LNCAP (cell line): ENCODE measurements at regions not wholly inside any gene's neighbourhood (a gene's known extent, or its start where the extent isn't known, plus 50 kb on each side); places are given as distances from the start of the nearest gene placed in this dataset.

Source experiments
- TF ChIP-seq, protein P1 (sequence below): fragments of 450-650 bp; IDR thresholded peaks from 2 replicates; pipeline ENCODE4 v1.5.1; 2017; ENCODE audit warnings: mild to moderate bottlenecking

DNA sequence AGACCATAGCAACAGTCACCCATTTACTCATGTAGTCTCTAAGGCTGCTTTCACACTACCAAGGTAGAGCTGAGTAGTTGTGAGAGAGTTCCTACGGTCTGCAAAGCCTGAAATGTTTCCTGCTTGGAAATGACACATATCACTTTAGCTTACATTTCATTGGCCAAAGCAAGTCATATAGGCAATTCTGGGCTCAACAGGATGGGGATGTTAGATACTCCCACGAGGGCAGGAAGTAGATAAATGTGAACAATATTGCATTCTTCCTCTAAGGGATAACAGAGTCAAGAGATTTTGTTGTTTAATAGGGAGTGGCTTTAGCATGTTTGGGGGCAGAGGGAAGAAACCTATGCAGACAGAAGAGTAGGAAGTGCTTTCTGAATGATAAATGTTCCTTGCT, 355.6 kb upstream of the THRB start:
- TF ChIP-seq, protein P1, sequence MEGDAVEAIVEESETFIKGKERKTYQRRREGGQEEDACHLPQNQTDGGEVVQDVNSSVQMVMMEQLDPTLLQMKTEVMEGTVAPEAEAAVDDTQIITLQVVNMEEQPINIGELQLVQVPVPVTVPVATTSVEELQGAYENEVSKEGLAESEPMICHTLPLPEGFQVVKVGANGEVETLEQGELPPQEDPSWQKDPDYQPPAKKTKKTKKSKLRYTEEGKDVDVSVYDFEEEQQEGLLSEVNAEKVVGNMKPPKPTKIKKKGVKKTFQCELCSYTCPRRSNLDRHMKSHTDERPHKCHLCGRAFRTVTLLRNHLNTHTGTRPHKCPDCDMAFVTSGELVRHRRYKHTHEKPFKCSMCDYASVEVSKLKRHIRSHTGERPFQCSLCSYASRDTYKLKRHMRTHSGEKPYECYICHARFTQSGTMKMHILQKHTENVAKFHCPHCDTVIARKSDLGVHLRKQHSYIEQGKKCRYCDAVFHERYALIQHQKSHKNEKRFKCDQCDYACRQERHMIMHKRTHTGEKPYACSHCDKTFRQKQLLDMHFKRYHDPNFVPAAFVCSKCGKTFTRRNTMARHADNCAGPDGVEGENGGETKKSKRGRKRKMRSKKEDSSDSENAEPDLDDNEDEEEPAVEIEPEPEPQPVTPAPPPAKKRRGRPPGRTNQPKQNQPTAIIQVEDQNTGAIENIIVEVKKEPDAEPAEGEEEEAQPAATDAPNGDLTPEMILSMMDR = no peak

DNA sequence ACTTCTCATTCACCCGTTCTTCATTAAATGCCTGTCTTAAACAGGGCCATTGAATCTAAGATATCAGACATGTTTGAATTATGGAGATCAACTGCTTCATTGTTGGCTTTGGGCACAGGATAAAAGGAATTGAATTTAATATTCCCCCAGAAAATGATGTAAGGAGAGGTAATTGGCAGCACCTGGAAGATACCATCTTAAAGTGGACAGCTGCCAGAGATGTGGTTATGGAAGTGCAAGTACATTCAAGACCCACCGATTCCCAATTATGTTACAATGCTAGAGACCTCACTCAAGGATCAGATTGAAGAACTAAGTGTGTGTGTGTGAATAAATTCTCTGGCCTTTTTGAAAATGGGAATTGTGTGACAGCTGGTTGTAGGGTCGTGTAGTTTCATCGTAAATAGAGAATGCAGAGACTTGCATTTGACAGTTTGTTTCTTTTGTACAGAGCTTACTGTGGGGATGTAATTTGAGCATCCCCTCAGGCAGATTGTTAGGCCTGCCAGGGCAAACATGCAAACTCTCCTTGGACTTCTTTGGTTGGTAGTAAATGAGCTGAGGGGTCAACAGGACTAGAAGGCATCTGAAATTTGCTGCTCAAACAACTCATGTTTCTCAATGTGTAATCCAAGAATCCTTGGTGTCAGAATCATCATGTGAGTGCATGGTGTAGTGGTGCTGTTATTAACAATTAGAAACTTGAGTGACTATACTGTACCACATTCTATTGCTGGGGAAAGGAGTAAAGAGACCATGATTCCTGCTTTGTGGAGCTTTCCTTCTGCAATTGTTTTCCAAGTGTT, 359.2 kb upstream of the THRB start:
- TF ChIP-seq, protein P1 = no peak

DNA sequence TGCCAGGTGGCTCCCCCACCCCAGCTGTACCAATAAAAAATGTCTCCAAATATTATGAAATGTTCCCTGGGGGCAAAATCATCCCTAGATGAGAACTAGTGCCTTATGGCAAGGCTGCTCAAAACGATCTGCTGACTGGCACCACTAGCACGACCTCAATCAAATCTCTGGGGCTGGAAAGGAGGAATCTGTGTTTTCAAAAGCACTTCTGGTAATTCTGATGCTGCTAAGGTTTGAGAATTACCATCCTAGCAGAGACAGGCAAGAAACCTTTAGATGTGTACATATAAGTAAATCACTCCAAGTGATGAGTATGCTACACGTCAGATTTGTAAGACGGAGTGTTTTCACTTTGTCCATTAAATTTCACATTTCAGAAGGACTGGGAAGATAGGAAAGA, 360.1 kb upstream of the THRB start:
- TF ChIP-seq, protein P1 = no peak

DNA sequence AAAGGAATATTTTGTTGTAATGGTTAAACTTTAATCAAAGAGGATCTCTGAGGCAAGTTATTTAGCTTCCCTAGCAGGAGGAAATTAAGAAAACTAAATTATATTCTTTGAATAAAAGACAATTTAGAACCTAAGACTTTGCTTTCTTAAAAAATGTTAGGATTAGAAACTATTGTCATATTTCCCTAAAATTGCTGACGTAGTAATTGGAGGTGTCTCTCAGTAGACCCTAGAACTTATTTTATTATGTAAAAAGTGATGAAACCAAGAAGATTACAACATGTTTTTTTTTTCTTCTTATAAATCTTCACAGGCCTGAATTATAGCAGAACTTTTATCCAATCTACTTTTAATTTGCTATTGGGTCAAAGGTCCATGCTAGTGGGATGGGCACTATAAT, 363.3 kb upstream of the THRB start:
- TF ChIP-seq, protein P1 = no peak

DNA sequence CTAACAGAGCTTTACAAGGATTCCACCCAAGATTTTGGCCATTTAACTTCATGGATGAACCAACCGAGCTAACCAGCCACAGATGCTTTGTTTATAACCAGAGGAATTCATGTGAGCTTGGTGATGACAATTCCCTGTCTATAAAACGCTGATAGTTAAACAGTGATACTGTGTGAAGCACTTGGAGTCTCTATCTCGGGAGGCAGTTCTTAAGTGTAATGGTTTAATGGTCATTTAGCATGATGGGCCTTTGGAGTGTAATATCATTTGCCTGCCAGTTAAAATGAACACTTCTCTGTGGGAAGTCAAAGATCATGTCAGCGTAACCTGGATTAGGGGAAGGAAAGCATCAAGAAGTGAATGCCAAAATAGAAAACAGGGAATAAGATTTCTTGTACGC, 368.6 kb upstream of the THRB start:
- TF ChIP-seq, protein P1 = no peak

DNA sequence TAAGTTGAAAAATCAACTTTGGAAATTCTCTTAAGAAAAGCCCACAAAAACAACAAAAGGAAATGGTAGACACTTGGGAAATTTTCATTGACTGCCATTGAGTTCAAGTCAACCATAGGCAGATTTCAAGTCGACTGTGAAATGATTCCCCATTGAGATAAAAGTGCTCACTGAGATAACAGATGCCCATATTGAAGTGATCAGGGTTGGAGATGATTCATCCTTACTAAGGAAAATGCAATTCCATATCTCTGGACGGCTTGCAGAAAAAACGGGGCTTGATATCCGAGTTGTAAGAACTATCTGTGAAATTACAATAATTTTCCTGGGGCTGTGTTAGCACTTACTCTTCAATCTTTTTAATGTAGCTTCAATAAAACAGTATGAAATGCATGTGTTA, 373.1 kb upstream of the THRB start:
- TF ChIP-seq, protein P1 = no peak

DNA sequence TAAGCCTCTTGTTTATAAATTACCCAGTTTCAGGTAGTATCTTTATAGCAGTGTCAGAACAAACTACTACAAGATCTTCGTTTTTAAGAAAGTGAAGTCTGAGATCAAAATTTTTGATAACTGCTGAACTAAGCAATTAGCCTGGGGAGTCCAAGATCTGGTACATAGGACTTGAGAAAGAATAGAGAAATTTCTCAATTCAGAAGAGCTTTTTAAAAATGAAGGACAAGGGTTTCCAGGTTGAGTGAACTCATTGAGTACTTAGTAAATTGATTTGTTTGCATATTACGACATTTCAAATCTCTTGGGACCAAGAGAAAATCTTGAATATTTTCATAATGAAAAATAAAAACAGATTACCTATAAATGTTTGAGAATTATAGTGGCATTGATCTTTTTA, 386.6 kb upstream of the THRB start:
- TF ChIP-seq, protein P1 = no peak

DNA sequence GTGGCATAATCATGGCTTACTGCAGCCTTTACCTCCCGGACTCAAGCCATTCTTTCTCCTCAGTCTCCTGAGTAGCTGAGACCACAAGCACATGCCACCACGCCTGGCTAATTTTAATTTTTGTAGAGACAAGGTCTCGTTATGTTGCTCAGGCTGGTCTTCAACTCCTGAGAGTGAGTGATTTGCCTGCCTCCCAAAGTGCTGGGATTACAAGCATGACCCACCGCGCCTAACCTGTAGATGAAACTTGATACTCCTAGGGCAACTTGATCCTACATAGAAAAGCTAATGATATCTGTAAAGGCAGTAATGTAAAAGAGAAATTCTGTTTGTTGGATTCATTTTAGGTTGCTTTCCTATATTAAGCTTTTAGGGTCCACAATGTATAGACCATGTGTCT, 391.9 kb upstream of the THRB start:
- TF ChIP-seq, protein P1 = no peak
